Left colon (tissue), 2 donors: ENCODE measurements at regions not wholly inside any gene's neighbourhood (a gene's known extent, or its start where the extent isn't known, plus 50 kb on each side); places are given as distances from the start of the nearest gene placed in this dataset.
"Not testable (repeated sequence)": the region's sequence is repeated elsewhere in the genome, so short reads cannot be mapped to it uniquely, and the experiment has no call there.

Source experiments
- ATAC-seq: fragments of 200-7000 bp; cut with Tn5 transposase; one replicate; pipeline ENCODE4 v1.9.1; 2020; ENCODE audit warnings: mild to moderate bottlenecking, moderate library complexity
- DNase-seq, 2 donors: peaks; one replicate each; pipeline ENCODE4 v3.0.0-alpha.2; 2020
- intact Hi-C, 2 donors: fragments of 100-400 bp; cut with DNase I in 1 of 2; cut with micrococcal nuclease in 1 of 2; formaldehyde crosslinking; loops; one replicate each; pipeline versions ENCODE4 v1.11.2 to v1.14.0; 2022; cut with DNase I, micrococcal nuclease
- donor health status: DM: no; HTN: no; CAD: no.
- donor health status: DM: yes; HTN: yes; CAD: no.

GRCh38 chr5:124630767-124631704 lies 115.4 kb downstream of the ZNF608 start:
- intact Hi-C loops = no loop called here
- ATAC-seq (no peak), DNase-seq (no peak)

GRCh38 chr5:124628721-124629596 lies 117.5 kb downstream of the ZNF608 start:
- ATAC-seq = peak; percentile 28
- DNase-seq = no peak

GRCh38 chr5:124627815-124628595 lies 118.4 kb downstream of the ZNF608 start:
- ATAC-seq (no peak), DNase-seq (no peak)
- intact Hi-C loops = no loop called here

More at GRCh38 chr5:124628721-124629596, 117.5 kb downstream of the ZNF608 start:
- intact Hi-C loops = no loop called here

GRCh38 chr5:124626053-124626452 lies 120.4 kb downstream of the ZNF608 start:
- intact Hi-C loops = no loop called here
- no peak for DNase-seq
- no peak for ATAC-seq

- ATAC-seq = no peak
- intact Hi-C loops = no loop called here
- DNase-seq = no peak
These were observed 123.2 kb downstream of the ZNF608 start for GRCh38 chr5:124623265-124623664.

GRCh38 chr5:124622851-124623250 lies 123.6 kb downstream of the ZNF608 start:
- ATAC-seq (no peak), DNase-seq (no peak)
- intact Hi-C loops = no loop called here

GRCh38 chr5:124621279-124621678 lies 125.2 kb downstream of the ZNF608 start:
- DNase-seq = no peak
- intact Hi-C loops = no loop called here
- ATAC-seq = no peak

- ATAC-seq (no peak), DNase-seq (no peak)
- intact Hi-C loops = no loop called here
These were observed 125.7 kb downstream of the ZNF608 start for GRCh38 chr5:124620743-124621142.

GRCh38 chr5:124619121-124619520 lies 127.3 kb downstream of the ZNF608 start:
- intact Hi-C loops = no loop called here
- DNase-seq (no peak), ATAC-seq (no peak)

GRCh38 chr5:124617787-124618186 lies 128.7 kb downstream of the ZNF608 start:
- ATAC-seq (no peak), DNase-seq (no peak)
- intact Hi-C loops = no loop called here

- intact Hi-C loops = no loop called here
- ATAC-seq (no peak), DNase-seq (no peak)
These were observed 131.5 kb downstream of the ZNF608 start for GRCh38 chr5:124614836-124615385.

GRCh38 chr5:124614105-124614504 lies 132.3 kb downstream of the ZNF608 start:
- intact Hi-C loops = no loop called here

GRCh38 chr5:124613273-124613953 lies 133.0 kb downstream of the ZNF608 start:
- intact Hi-C loops = no loop called here
- no peak for DNase-seq
- no peak for ATAC-seq

More at GRCh38 chr5:124614105-124614504, 132.3 kb downstream of the ZNF608 start:
- ATAC-seq (no peak), DNase-seq (no peak)

GRCh38 chr5:124612023-124612422 lies 134.4 kb downstream of the ZNF608 start:
- ATAC-seq = no peak
- DNase-seq = no peak
- intact Hi-C loops = no loop called here

GRCh38 chr5:124611262-124611661 lies 135.2 kb downstream of the ZNF608 start:
- DNase-seq, ATAC-seq, intact Hi-C loops: not testable (repeated sequence)

- intact Hi-C loops, DNase-seq, ATAC-seq: not testable (repeated sequence)
These were observed 136.8 kb downstream of the ZNF608 start for GRCh38 chr5:124609685-124610084.

GRCh38 chr5:124606543-124606942 lies 139.9 kb downstream of the ZNF608 start:
- intact Hi-C loops = no loop called here
- DNase-seq (no peak), ATAC-seq (no peak)

- intact Hi-C loops = no loop called here
- ATAC-seq (no peak), DNase-seq (no peak)
These were observed 140.3 kb downstream of the ZNF608 start for GRCh38 chr5:124606093-124606492.
